ENCODE measurements at regions not wholly inside any gene's neighbourhood (a gene's known extent, or its start where the extent isn't known, plus 50 kb on each side); places are given as distances from the start of the nearest gene placed in this dataset.

GRCh38 chr21:25139414-25139813 is 467.9 kb downstream of the MRPL39 start:
- Histone ChIP-seq H3K27ac (no peak overlapping the region), H3K4me1 (ENCODE audit: insufficient read depth) (no peaks in the 10 kb centered on the region), H3K27me3 (no peaks in the 10 kb centered on the region), H3K4me3 (no peak overlapping the region), H3K36me3 (no peaks in the 10 kb centered on the region), H3K9me3 (no peaks in the 10 kb centered on the region)
- 67 to 78% (median 68%) methylated on average over 1 of the region's 1 CpG for WGBS, 3 donors
- TF ChIP-seq EP300 (IDR thresholded peaks at IDR 0.05) (no peak), CTCF (IDR thresholded peaks at IDR 0.05) (no peak), POLR2A (IDR thresholded peaks at IDR 0.05) (no peak)
- intact Hi-C loops (cut with DNase I), result no loop called here
- DNase-seq, result no peak

GRCh38 chr21:25133939-25134338 is 473.3 kb downstream of the MRPL39 start:
- H3K9me3 ChIP-seq, result no peaks in the 10 kb centered on the region
- H3K4me3 ChIP-seq, result no peak overlapping the region
- 77 to 89% (median 82%) methylated on average over 2 of the region's 2 CpGs for WGBS, 3 donors
- no peak overlapping the region for H3K27ac ChIP-seq
- no peak for DNase-seq
- H3K4me1 ChIP-seq (ENCODE audit: insufficient read depth), result no peaks in the 10 kb centered on the region
- TF ChIP-seq POLR2A (IDR thresholded peaks at IDR 0.05) (no peak), CTCF (IDR thresholded peaks at IDR 0.05) (no peak), EP300 (IDR thresholded peaks at IDR 0.05) (no peak)
- no peaks in the 10 kb centered on the region for H3K27me3 ChIP-seq
- intact Hi-C loops (cut with DNase I), result no loop called here
- H3K36me3 ChIP-seq, result no peaks in the 10 kb centered on the region

- no peaks in the 10 kb centered on the region for H3K4me1 ChIP-seq (ENCODE audit: insufficient read depth)
- 63 to 92% (median 82%) methylated on average over 1 of the region's 1 CpG for WGBS, 3 donors
- DNase-seq, result no peak
- no peaks in the 10 kb centered on the region for H3K27me3 ChIP-seq
- no peaks in the 10 kb centered on the region for H3K9me3 ChIP-seq
- TF ChIP-seq POLR2A (IDR thresholded peaks at IDR 0.05) (no peak), CTCF (IDR thresholded peaks at IDR 0.05) (no peak), EP300 (IDR thresholded peaks at IDR 0.05) (no peak)
- H3K4me3 ChIP-seq, result no peak overlapping the region
- intact Hi-C loops (cut with DNase I), result no loop called here
- no peaks in the 10 kb centered on the region for H3K36me3 ChIP-seq
- H3K27ac ChIP-seq, result no peak overlapping the region
These were observed 479.5 kb downstream of the MRPL39 start for GRCh38 chr21:25127811-25128210.

GRCh38 chr21:25127007-25127406 is 480.3 kb downstream of the MRPL39 start:
- Histone ChIP-seq H3K9me3 (no peaks in the 10 kb centered on the region), H3K36me3 (no peaks in the 10 kb centered on the region), H3K4me1 (ENCODE audit: insufficient read depth) (no peaks in the 10 kb centered on the region), H3K27ac (no peak overlapping the region), H3K27me3 (no peaks in the 10 kb centered on the region), H3K4me3 (no peak overlapping the region)
- intact Hi-C loops (cut with DNase I), result no loop called here
- WGBS, 3 donors, result 69 to 85% (median 78%) methylated on average over 1 of the region's 1 CpG
- DNase-seq, result no peak
- no peak for TF ChIP-seq POLR2A (IDR thresholded peaks at IDR 0.05)
- TF ChIP-seq CTCF (IDR thresholded peaks at IDR 0.05), result no peak
- no peak for TF ChIP-seq EP300 (IDR thresholded peaks at IDR 0.05)

GRCh38 chr21:25126564-25126963 is 480.7 kb downstream of the MRPL39 start:
- Histone ChIP-seq H3K4me3 (no peak overlapping the region), H3K4me1 (ENCODE audit: insufficient read depth) (no peaks in the 10 kb centered on the region), H3K27me3 (no peaks in the 10 kb centered on the region), H3K9me3 (no peaks in the 10 kb centered on the region), H3K36me3 (no peaks in the 10 kb centered on the region), H3K27ac (no peak overlapping the region)
- WGBS, 3 donors, result 34 to 54% (median 43%) methylated on average over 3 of the region's 3 CpGs
- intact Hi-C loops (cut with DNase I), result no loop called here
- TF ChIP-seq POLR2A (IDR thresholded peaks at IDR 0.05) (no peak), CTCF (IDR thresholded peaks at IDR 0.05) (no peak), EP300 (IDR thresholded peaks at IDR 0.05) (no peak)
- no peak for DNase-seq
